ENCODE measurements at regions not wholly inside any gene's neighbourhood (a gene's known extent, or its start where the extent isn't known, plus 50 kb on each side); places are given as distances from the start of the nearest gene placed in this dataset.

DNA sequence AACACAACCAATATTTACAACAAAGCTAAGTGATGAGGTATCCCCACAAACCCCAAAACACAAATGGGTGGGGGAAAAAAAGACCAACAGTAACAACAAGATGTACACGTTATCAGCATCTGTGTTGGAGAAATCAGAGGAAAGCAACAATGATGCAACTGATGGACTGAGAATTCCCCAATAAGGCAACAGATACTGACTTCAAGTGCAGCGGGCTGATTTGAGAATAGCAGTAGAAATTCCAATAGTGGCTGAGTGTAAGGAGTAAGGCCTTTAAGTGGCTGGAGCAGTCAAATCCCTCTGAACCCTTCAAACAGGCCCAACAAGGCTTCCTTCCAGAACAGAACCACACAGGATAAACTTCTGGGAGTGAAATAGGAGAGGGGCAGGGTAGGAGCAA lies 97.6 kb downstream of the TM2D1 start:
- no peak for DNase-seq
- Histone ChIP-seq H3K4me3 (ENCODE audit: low read depth, low read length) (no peak overlapping the region), H3K27ac (no peak overlapping the region), H3K36me3 (replicated peaks) (no peaks in the 10 kb centered on the region), H3K27me3 (replicated peaks) (no peaks in the 10 kb centered on the region)
- in situ Hi-C loops (cut with HindIII; ENCODE audit: low pct_ligation_motif_present, low sequenced_read_pairs), result no loop called here
- TF ChIP-seq, protein P1, sequence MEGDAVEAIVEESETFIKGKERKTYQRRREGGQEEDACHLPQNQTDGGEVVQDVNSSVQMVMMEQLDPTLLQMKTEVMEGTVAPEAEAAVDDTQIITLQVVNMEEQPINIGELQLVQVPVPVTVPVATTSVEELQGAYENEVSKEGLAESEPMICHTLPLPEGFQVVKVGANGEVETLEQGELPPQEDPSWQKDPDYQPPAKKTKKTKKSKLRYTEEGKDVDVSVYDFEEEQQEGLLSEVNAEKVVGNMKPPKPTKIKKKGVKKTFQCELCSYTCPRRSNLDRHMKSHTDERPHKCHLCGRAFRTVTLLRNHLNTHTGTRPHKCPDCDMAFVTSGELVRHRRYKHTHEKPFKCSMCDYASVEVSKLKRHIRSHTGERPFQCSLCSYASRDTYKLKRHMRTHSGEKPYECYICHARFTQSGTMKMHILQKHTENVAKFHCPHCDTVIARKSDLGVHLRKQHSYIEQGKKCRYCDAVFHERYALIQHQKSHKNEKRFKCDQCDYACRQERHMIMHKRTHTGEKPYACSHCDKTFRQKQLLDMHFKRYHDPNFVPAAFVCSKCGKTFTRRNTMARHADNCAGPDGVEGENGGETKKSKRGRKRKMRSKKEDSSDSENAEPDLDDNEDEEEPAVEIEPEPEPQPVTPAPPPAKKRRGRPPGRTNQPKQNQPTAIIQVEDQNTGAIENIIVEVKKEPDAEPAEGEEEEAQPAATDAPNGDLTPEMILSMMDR (IDR thresholded peaks at IDR 0.05; ENCODE audit: low read depth, low read length, missing control alignments), result no peak

GRCh38 chr1:61626816-61627215 lies 98.1 kb downstream of the TM2D1 start:
- Histone ChIP-seq H3K27ac (no peak overlapping the region), H3K4me3 (ENCODE audit: low read depth, low read length) (no peak overlapping the region), H3K27me3 (replicated peaks) (no peaks in the 10 kb centered on the region), H3K36me3 (replicated peaks) (no peaks in the 10 kb centered on the region)
- TF ChIP-seq, protein P1 (IDR thresholded peaks at IDR 0.05; ENCODE audit: low read depth, low read length, missing control alignments), result no peak
- in situ Hi-C loops (cut with HindIII; ENCODE audit: low pct_ligation_motif_present, low sequenced_read_pairs), result no loop called here
- DNase-seq, result no peak

- H3K27ac ChIP-seq, result no peak overlapping the region
- in situ Hi-C loops (cut with HindIII; ENCODE audit: low pct_ligation_motif_present, low sequenced_read_pairs), result no loop called here
- H3K4me3 ChIP-seq (ENCODE audit: low read depth, low read length), result no peak overlapping the region
- no peaks in the 10 kb centered on the region for H3K36me3 ChIP-seq (replicated peaks)
- no peaks in the 10 kb centered on the region for H3K27me3 ChIP-seq (replicated peaks)
- TF ChIP-seq, protein P1 (IDR thresholded peaks at IDR 0.05; ENCODE audit: low read depth, low read length, missing control alignments), result no peak
- no peak for DNase-seq
These were observed 101.1 kb downstream of the TM2D1 start for GRCh38 chr1:61623852-61624251.

DNA sequence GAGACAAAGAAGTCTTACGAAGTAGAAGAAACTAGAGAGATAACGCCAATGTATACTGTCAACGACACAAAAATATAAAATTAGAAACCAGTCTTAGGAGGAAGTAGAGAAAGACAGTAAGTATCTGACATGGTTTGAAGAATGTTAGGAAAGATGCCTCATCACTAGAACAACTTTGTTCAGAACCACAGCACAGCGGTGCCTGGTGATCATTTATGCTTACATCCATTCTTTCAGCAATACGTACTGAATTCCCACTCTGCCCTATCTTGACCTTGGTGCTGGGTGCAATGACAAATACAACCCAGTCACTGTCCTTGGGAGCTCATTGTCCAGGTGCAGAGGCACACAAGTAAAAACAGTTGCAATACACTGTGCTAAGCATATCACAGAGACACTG lies 104.4 kb downstream of the TM2D1 start:
- no peaks in the 10 kb centered on the region for H3K27me3 ChIP-seq (replicated peaks)
- TF ChIP-seq, protein P1 (IDR thresholded peaks at IDR 0.05; ENCODE audit: low read depth, low read length, missing control alignments), result no peak
- in situ Hi-C loops (cut with HindIII; ENCODE audit: low pct_ligation_motif_present, low sequenced_read_pairs), result no loop called here
- H3K4me3 ChIP-seq (ENCODE audit: low read depth, low read length), result no peak overlapping the region
- peak; percentile 40 for DNase-seq
- H3K27ac ChIP-seq, result no peak overlapping the region
- H3K36me3 ChIP-seq (replicated peaks), result no peaks in the 10 kb centered on the region

- Histone ChIP-seq H3K36me3 (replicated peaks) (no peaks in the 10 kb centered on the region), H3K27me3 (replicated peaks) (no peaks in the 10 kb centered on the region), H3K4me3 (ENCODE audit: low read depth, low read length) (no peak overlapping the region), H3K27ac (no peak overlapping the region)
- DNase-seq, result no peak
- TF ChIP-seq, protein P1 (IDR thresholded peaks at IDR 0.05; ENCODE audit: low read depth, low read length, missing control alignments), result no peak
- in situ Hi-C loops (cut with HindIII; ENCODE audit: low pct_ligation_motif_present, low sequenced_read_pairs), result no loop called here
These were observed 106.2 kb downstream of the TM2D1 start for GRCh38 chr1:61618755-61619154.

GRCh38 chr1:61618193-61618592 lies 106.7 kb downstream of the TM2D1 start:
- Histone ChIP-seq H3K27ac (no peak overlapping the region), H3K4me3 (ENCODE audit: low read depth, low read length) (no peak overlapping the region), H3K36me3 (replicated peaks) (no peaks in the 10 kb centered on the region), H3K27me3 (replicated peaks) (no peaks in the 10 kb centered on the region)
- TF ChIP-seq, protein P1 (IDR thresholded peaks at IDR 0.05; ENCODE audit: low read depth, low read length, missing control alignments), result no peak
- in situ Hi-C loops (cut with HindIII; ENCODE audit: low pct_ligation_motif_present, low sequenced_read_pairs), result no loop called here
- DNase-seq, result no peak
